GM23338 (cell line): ENCODE measurements at regions not wholly inside any gene's neighbourhood (a gene's known extent, or its start where the extent isn't known, plus 50 kb on each side); places are given as distances from the start of the nearest gene placed in this dataset.

Source experiments
- ATAC-seq: fragments of 200-7000 bp; cut with Tn5 transposase; 3 replicates; pipeline ENCODE4 v1.9.1; 2020
- DNase-seq: peaks from one replicate; pipeline ENCODE4 v3.0.0-alpha.2; 2015; ENCODE audit warnings: low spot score
- H2AFZ ChIP-seq: fragments of 200-600 bp; sonication (generic); 2 replicates; pipeline ENCODE4 v1.8.0; 2016; ENCODE audit warnings: antibody characterized with exemption, mild to moderate bottlenecking, moderate library complexity
- H3F3A ChIP-seq: fragments of 200-600 bp; sonication (generic); replicated peaks from 2 replicates; pipeline ENCODE4 v1.8.0; 2017; ENCODE audit warnings: antibody characterized with exemption, mixed run types, low read depth
- H3K27ac ChIP-seq: fragments of 200-600 bp; sonication (generic); 2 replicates; pipeline ENCODE4 v1.6.1; 2016; ENCODE audit warnings: low read depth
- H3K27me3 ChIP-seq: fragments of 200-600 bp; sonication (generic); 2 replicates; pipeline ENCODE4 v1.8.0; 2016; ENCODE audit warnings: mild to moderate bottlenecking, mixed run types, moderate library complexity; ENCODE audit not compliant: insufficient read depth
- H3K36me3 ChIP-seq: fragments of 200-600 bp; sonication (generic); 2 replicates; pipeline ENCODE4 v1.8.0; 2016; ENCODE audit warnings: mild to moderate bottlenecking; ENCODE audit not compliant: insufficient read depth
- H3K4me1 ChIP-seq: fragments of 200-600 bp; sonication (generic); 2 replicates; pipeline ENCODE4 v1.8.0; 2016; ENCODE audit warnings: mild to moderate bottlenecking, moderate library complexity; ENCODE audit not compliant: insufficient read depth
- H3K4me2 ChIP-seq: fragments of 200-600 bp; sonication (generic); 2 replicates; pipeline ENCODE4 v1.7.1; 2017; ENCODE audit warnings: mixed run types
- H3K4me3 ChIP-seq: fragments of 200-600 bp; sonication (generic); 2 replicates; pipeline ENCODE4 v1.6.1; 2016; ENCODE audit warnings: mixed run types
- H3K79me2 ChIP-seq: fragments of 200-600 bp; sonication (generic); replicated peaks from 2 replicates; pipeline ENCODE4 v1.8.0; 2017; ENCODE audit warnings: mild to moderate bottlenecking; ENCODE audit not compliant: insufficient read depth
- H3K9me2 ChIP-seq: fragments of 200-600 bp; sonication (generic); 2 replicates; pipeline ENCODE4 v1.8.0; 2017; ENCODE audit not compliant: insufficient read depth
- H4K20me1 ChIP-seq: fragments of 200-600 bp; sonication (generic); replicated peaks from 2 replicates; pipeline ENCODE4 v1.8.0; 2017; ENCODE audit warnings: mild to moderate bottlenecking; ENCODE audit not compliant: insufficient read depth
- H3K27ac Mint-ChIP-seq: 2 replicates; pipeline ENCODE4 v1.8.0; 2020; ENCODE audit warnings: inconsistent platforms, mild to moderate bottlenecking, moderate library complexity, mixed read lengths
- H3K27me3 Mint-ChIP-seq: 3 replicates; pipeline ENCODE4 v1.8.0; 2022; ENCODE audit warnings: low read depth, mild to moderate bottlenecking, moderate library complexity, mixed read lengths, inconsistent platforms; ENCODE audit not compliant: insufficient read depth, poor library complexity
- H3K36me3 Mint-ChIP-seq: 3 replicates; pipeline ENCODE4 v1.8.0; 2021; ENCODE audit warnings: low read depth, mild to moderate bottlenecking, inconsistent platforms, moderate library complexity, mixed read lengths
- H3K4me1 Mint-ChIP-seq: 3 replicates; pipeline ENCODE4 v1.8.0; 2020; ENCODE audit warnings: mild to moderate bottlenecking, inconsistent platforms, mixed read lengths
- H3K4me3 Mint-ChIP-seq: 3 replicates; pipeline ENCODE4 v1.8.0; 2021; ENCODE audit warnings: moderate library complexity, mild to moderate bottlenecking, inconsistent platforms, mixed read lengths
- H3K9me3 Mint-ChIP-seq: 3 replicates; pipeline ENCODE4 v1.8.0; 2020; ENCODE audit warnings: moderate library complexity, mild to moderate bottlenecking, inconsistent platforms, mixed read lengths
- CREB1 ChIP-seq: fragments of 250-450 bp; sonication (Bioruptor Pico); IDR thresholded peaks from 2 replicates; pipeline ENCODE4 v1.5.0; 2020; ENCODE audit warnings: low read depth, mild to moderate bottlenecking, moderate library complexity
- EZH2 ChIP-seq: fragments of 200-600 bp; sonication (generic); IDR thresholded peaks from one replicate; pipeline ENCODE4 v1.8.0; 2017; ENCODE audit warnings: antibody characterized with exemption, mild to moderate bottlenecking, low read depth; ENCODE audit not compliant: unreplicated experiment
- EZH2phosphoT487 ChIP-seq: fragments of 200-600 bp; sonication (generic); IDR thresholded peaks from one replicate; pipeline ENCODE4 v1.8.1; 2018; ENCODE audit warnings: antibody characterized with exemption; ENCODE audit not compliant: unreplicated experiment
- JUNB ChIP-seq: IDR thresholded peaks from one replicate; pipeline ENCODE4 v1.6.1; 2016; ENCODE audit warnings: antibody characterized with exemption; ENCODE audit not compliant: unreplicated experiment
- NANOG ChIP-seq: IDR thresholded peaks from 2 replicates; pipeline ENCODE4 v1.6.1; 2016; ENCODE audit warnings: antibody characterized with exemption, borderline replicate concordance
- POLR2AphosphoS5 ChIP-seq: IDR thresholded peaks from 2 replicates; pipeline ENCODE4 v1.6.1; 2016; ENCODE audit warnings: antibody characterized with exemption, low read depth
- STAT1 ChIP-seq: IDR thresholded peaks from one replicate; pipeline ENCODE4 v1.6.1; 2016; ENCODE audit warnings: antibody characterized with exemption; ENCODE audit not compliant: unreplicated experiment
- ZNF114 ChIP-seq: fragments of 250-450 bp; sonication (Bioruptor Pico); IDR thresholded peaks from 2 replicates; pipeline ENCODE4 v1.5.0; 2020; ENCODE audit warnings: mild to moderate bottlenecking, moderate library complexity
- ZNF331 ChIP-seq: fragments of 250-450 bp; sonication (Bioruptor Pico); IDR thresholded peaks from 2 replicates; pipeline ENCODE4 v1.5.0; 2020; ENCODE audit warnings: low read depth, mild to moderate bottlenecking, moderate library complexity
- TF ChIP-seq, protein P1 (sequence below): fragments of 250-450 bp; sonication (Bioruptor Pico); IDR thresholded peaks from 2 replicates; pipeline ENCODE4 v1.5.0; 2020; ENCODE audit warnings: mild to moderate bottlenecking, moderate library complexity
- TF ChIP-seq, protein P2 (sequence below): IDR thresholded peaks from 2 replicates; pipeline ENCODE4 v1.6.1; 2016; ENCODE audit warnings: antibody characterized with exemption
- TF ChIP-seq, protein P3 (sequence below): IDR thresholded peaks from one replicate; pipeline ENCODE4 v1.6.1; 2018; ENCODE audit warnings: antibody characterized with exemption; ENCODE audit not compliant: unreplicated experiment

DNA sequence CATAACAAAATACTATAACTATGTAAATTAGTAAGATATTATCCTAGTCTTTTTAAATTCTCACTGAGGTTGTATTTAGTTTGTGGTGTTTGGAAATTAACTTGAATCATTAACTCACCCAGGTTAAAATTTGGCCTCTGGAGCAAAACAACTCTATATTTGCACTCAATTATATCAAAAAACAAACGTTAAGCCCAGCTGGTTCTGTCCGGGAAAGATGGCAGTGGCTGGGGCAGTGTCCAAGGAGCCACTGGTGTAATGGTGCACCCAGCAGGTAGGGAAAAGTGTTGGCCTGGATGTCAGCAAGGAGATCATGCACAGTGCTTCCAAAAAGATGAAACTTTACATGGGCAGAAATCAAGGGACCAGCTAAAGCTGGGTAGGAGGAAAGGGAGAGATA is 285.3 kb upstream of the CITED2 start:
- Histone ChIP-seq H3F3A (no peaks in the 10 kb centered on the region), H3K4me1 (peaks cover under 1% of the 10 kb centered on the region; the same call in 1 of the 2 replicates), H3K27me3 (no peaks in the 10 kb centered on the region), H3K4me3 (no peak overlapping the region), H3K36me3 (no peaks in the 10 kb centered on the region), H2AFZ (no peak overlapping the region), H3K4me2 (no peak overlapping the region), H3K79me2 (no peaks in the 10 kb centered on the region), H4K20me1 (no peaks in the 10 kb centered on the region), H3K9me2 (no peaks in the 10 kb centered on the region; the same call in 1 of the 2 replicates), H3K27ac (no peak overlapping the region)
- Mint-ChIP-seq H3K4me1 (peaks cover 12% of the 10 kb centered on the region), H3K27me3 (no peaks in the 10 kb centered on the region), H3K4me3 (no peak overlapping the region), H3K36me3 (peaks cover 11% of the 10 kb centered on the region; the same call in 2 of the 3 replicates), H3K27ac (no peak overlapping the region), H3K9me3 (peaks cover 16% of the 10 kb centered on the region; the same call in 2 of the 3 replicates)
- DNase-seq (no peak), ATAC-seq (no peak)
- TF ChIP-seq JUNB = no peak
- no peak for TF ChIP-seq STAT1
- TF ChIP-seq POLR2AphosphoS5 = no peak

DNA sequence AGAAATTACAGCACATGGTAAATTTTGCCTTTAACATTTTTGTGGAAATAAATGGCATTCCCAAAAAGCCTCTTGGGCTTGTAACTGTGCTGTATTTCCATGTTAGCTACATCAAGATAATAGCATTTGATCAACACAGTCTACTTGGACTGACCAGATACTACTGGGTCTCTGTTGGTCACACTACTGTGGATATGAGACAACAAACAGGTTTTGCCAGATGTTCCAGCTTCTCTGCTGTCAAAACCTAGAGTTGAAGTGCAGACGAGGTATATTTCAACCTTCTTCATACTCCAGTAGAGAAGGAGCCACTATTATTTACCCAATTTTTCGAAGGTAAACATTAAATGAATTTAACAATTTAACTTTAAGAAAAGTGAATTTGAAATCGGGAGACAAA is 284.7 kb upstream of the CITED2 start:
- peaks cover 7% of the 10 kb centered on the region; the same call in 2 of the 3 replicates for H3K36me3 Mint-ChIP-seq
- H3K9me3 Mint-ChIP-seq = peaks cover 11% of the 10 kb centered on the region; the same call in 2 of the 3 replicates
- peaks cover 12% of the 10 kb centered on the region for H3K4me1 Mint-ChIP-seq
- no peak overlapping the region for H3K27ac ChIP-seq
- no peak overlapping the region for H3K4me3 Mint-ChIP-seq
- H3K27ac Mint-ChIP-seq = no peak overlapping the region
- H2AFZ ChIP-seq = no peak overlapping the region
- no peaks in the 10 kb centered on the region for H4K20me1 ChIP-seq
- H3K27me3 ChIP-seq = no peaks in the 10 kb centered on the region
- no peaks in the 10 kb centered on the region for H3K36me3 ChIP-seq
- H3K27me3 Mint-ChIP-seq = no peaks in the 10 kb centered on the region
- H3K4me1 ChIP-seq = peaks cover 4% of the 10 kb centered on the region; the same call in 1 of the 2 replicates
- no peaks in the 10 kb centered on the region for H3F3A ChIP-seq
- H3K4me3 ChIP-seq = no peak overlapping the region
- DNase-seq (no peak), ATAC-seq (no peak)
- no peaks in the 10 kb centered on the region; the same call in 1 of the 2 replicates for H3K9me2 ChIP-seq
- no peak overlapping the region for H3K4me2 ChIP-seq
- H3K79me2 ChIP-seq = no peaks in the 10 kb centered on the region
- TF ChIP-seq EZH2 (no peak), CREB1 (CRISPR knock-in tag) (no peak), NANOG (no peak), JUNB (no peak), POLR2AphosphoS5 (no peak), STAT1 (no peak), ZNF114 (no peak), ZNF331 (CRISPR knock-in tag) (no peak), EZH2phosphoT487 (no peak)
- TF ChIP-seq, protein P1, sequence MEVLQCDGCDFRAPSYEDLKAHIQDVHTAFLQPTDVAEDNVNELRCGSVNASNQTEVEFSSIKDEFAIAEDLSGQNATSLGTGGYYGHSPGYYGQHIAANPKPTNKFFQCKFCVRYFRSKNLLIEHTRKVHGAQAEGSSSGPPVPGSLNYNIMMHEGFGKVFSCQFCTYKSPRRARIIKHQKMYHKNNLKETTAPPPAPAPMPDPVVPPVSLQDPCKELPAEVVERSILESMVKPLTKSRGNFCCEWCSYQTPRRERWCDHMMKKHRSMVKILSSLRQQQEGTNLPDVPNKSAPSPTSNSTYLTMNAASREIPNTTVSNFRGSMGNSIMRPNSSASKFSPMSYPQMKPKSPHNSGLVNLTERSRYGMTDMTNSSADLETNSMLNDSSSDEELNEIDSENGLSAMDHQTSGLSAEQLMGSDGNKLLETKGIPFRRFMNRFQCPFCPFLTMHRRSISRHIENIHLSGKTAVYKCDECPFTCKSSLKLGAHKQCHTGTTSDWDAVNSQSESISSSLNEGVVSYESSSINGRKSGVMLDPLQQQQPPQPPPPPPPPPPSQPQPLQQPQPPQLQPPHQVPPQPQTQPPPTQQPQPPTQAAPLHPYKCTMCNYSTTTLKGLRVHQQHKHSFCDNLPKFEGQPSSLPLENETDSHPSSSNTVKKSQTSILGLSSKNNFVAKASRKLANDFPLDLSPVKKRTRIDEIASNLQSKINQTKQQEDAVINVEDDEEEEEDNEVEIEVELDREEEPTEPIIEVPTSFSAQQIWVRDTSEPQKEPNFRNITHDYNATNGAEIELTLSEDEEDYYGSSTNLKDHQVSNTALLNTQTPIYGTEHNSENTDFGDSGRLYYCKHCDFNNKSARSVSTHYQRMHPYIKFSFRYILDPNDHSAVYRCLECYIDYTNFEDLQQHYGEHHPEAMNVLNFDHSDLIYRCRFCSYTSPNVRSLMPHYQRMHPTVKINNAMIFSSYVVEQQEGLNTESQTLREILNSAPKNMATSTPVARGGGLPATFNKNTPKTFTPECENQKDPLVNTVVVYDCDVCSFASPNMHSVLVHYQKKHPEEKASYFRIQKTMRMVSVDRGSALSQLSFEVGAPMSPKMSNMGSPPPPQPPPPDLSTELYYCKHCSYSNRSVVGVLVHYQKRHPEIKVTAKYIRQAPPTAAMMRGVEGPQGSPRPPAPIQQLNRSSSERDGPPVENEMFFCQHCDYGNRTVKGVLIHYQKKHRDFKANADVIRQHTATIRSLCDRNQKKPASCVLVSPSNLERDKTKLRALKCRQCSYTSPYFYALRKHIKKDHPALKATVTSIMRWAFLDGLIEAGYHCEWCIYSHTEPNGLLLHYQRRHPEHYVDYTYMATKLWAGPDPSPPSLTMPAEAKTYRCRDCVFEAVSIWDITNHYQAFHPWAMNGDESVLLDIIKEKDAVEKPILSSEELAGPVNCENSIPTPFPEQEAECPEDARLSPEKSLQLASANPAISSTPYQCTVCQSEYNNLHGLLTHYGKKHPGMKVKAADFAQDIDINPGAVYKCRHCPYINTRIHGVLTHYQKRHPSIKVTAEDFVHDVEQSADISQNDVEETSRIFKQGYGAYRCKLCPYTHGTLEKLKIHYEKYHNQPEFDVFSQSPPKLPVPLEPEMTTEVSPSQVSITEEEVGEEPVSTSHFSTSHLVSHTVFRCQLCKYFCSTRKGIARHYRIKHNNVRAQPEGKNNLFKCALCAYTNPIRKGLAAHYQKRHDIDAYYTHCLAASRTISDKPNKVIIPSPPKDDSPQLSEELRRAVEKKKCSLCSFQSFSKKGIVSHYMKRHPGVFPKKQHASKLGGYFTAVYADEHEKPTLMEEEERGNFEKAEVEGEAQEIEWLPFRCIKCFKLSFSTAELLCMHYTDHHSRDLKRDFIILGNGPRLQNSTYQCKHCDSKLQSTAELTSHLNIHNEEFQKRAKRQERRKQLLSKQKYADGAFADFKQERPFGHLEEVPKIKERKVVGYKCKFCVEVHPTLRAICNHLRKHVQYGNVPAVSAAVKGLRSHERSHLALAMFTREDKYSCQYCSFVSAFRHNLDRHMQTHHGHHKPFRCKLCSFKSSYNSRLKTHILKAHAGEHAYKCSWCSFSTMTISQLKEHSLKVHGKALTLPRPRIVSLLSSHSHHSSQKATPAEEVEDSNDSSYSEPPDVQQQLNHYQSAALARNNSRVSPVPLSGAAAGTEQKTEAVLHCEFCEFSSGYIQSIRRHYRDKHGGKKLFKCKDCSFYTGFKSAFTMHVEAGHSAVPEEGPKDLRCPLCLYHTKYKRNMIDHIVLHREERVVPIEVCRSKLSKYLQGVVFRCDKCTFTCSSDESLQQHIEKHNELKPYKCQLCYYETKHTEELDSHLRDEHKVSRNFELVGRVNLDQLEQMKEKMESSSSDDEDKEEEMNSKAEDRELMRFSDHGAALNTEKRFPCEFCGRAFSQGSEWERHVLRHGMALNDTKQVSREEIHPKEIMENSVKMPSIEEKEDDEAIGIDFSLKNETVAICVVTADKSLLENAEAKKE (CRISPR knock-in tag) = no peak
- TF ChIP-seq, protein P2, sequence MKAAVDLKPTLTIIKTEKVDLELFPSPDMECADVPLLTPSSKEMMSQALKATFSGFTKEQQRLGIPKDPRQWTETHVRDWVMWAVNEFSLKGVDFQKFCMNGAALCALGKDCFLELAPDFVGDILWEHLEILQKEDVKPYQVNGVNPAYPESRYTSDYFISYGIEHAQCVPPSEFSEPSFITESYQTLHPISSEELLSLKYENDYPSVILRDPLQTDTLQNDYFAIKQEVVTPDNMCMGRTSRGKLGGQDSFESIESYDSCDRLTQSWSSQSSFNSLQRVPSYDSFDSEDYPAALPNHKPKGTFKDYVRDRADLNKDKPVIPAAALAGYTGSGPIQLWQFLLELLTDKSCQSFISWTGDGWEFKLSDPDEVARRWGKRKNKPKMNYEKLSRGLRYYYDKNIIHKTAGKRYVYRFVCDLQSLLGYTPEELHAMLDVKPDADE = no peak
- TF ChIP-seq, protein P3, sequence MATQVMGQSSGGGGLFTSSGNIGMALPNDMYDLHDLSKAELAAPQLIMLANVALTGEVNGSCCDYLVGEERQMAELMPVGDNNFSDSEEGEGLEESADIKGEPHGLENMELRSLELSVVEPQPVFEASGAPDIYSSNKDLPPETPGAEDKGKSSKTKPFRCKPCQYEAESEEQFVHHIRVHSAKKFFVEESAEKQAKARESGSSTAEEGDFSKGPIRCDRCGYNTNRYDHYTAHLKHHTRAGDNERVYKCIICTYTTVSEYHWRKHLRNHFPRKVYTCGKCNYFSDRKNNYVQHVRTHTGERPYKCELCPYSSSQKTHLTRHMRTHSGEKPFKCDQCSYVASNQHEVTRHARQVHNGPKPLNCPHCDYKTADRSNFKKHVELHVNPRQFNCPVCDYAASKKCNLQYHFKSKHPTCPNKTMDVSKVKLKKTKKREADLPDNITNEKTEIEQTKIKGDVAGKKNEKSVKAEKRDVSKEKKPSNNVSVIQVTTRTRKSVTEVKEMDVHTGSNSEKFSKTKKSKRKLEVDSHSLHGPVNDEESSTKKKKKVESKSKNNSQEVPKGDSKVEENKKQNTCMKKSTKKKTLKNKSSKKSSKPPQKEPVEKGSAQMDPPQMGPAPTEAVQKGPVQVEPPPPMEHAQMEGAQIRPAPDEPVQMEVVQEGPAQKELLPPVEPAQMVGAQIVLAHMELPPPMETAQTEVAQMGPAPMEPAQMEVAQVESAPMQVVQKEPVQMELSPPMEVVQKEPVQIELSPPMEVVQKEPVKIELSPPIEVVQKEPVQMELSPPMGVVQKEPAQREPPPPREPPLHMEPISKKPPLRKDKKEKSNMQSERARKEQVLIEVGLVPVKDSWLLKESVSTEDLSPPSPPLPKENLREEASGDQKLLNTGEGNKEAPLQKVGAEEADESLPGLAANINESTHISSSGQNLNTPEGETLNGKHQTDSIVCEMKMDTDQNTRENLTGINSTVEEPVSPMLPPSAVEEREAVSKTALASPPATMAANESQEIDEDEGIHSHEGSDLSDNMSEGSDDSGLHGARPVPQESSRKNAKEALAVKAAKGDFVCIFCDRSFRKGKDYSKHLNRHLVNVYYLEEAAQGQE = no peak
